Neural crest cell (in vitro differentiated cells): ENCODE measurements at regions not wholly inside any gene's neighbourhood (a gene's known extent, or its start where the extent isn't known, plus 50 kb on each side); places are given as distances from the start of the nearest gene placed in this dataset.
A peak's percentile ranks its signal among the peaks of the same experiment; 100 is the strongest.

Experiments used
- DNase-seq: peaks from one replicate; pipeline ENCODE4 v3.0.0; 2021; ENCODE audit warnings: low read depth, mixed read lengths, low spot score
- H3K27ac Mint-ChIP-seq: one replicate; pipeline ENCODE4 v1.8.0; 2021; ENCODE audit warnings: mild to moderate bottlenecking, mixed read lengths; ENCODE audit not compliant: unreplicated experiment
- H3K27me3 Mint-ChIP-seq: 2 replicates; pipeline ENCODE4 v1.8.0; 2021; ENCODE audit warnings: low read depth, mild to moderate bottlenecking, mixed read lengths
- H3K36me3 Mint-ChIP-seq: 2 replicates; pipeline ENCODE4 v1.8.0; 2021; ENCODE audit warnings: low read depth, mild to moderate bottlenecking, mixed read lengths
- H3K4me1 Mint-ChIP-seq: 2 replicates; pipeline ENCODE4 v1.8.0; 2021; ENCODE audit warnings: mixed read lengths
- H3K4me3 Mint-ChIP-seq: one replicate; pipeline ENCODE4 v1.8.0; 2021; ENCODE audit warnings: mild to moderate bottlenecking, mixed read lengths
- H3K9me3 Mint-ChIP-seq: 2 replicates; pipeline ENCODE4 v1.8.0; 2021; ENCODE audit warnings: mixed read lengths
- TF ChIP-seq, protein P1 (sequence below): fragments of 200-600 bp; sonication (generic); conservative IDR thresholded peaks from 2 replicates; pipeline ENCODE4 v1.5.0; 2021; ENCODE audit warnings: antibody characterized with exemption, mild to moderate bottlenecking

DNA sequence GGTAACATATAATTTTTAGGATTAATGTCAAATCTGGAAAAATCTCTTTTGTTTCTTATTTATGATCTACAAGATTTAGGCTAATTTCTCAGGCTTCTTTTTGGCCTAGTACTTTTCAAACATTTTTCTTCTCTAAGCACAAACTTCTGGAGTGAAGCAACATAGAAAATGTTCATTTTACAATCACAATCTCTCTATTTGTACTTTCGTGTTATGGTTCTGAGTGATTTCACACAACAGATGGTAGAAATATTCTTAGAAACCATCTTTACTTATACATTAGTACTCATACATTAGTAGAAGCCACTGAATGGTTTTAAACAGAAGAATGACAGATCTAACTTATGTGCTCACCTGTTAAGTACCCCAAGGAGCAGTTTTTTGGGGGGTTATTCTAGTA is 106.3 kb upstream of the ANO3 start:
- Mint-ChIP-seq H3K4me1 (no peaks in the 10 kb centered on the region), H3K36me3 (no peaks in the 10 kb centered on the region), H3K27me3 (no peaks in the 10 kb centered on the region), H3K27ac (no peak overlapping the region), H3K9me3 (no peaks in the 10 kb centered on the region), H3K4me3 (no peak overlapping the region)
- TF ChIP-seq, protein P1, sequence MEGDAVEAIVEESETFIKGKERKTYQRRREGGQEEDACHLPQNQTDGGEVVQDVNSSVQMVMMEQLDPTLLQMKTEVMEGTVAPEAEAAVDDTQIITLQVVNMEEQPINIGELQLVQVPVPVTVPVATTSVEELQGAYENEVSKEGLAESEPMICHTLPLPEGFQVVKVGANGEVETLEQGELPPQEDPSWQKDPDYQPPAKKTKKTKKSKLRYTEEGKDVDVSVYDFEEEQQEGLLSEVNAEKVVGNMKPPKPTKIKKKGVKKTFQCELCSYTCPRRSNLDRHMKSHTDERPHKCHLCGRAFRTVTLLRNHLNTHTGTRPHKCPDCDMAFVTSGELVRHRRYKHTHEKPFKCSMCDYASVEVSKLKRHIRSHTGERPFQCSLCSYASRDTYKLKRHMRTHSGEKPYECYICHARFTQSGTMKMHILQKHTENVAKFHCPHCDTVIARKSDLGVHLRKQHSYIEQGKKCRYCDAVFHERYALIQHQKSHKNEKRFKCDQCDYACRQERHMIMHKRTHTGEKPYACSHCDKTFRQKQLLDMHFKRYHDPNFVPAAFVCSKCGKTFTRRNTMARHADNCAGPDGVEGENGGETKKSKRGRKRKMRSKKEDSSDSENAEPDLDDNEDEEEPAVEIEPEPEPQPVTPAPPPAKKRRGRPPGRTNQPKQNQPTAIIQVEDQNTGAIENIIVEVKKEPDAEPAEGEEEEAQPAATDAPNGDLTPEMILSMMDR = no peak
- no peak for DNase-seq

- Mint-ChIP-seq H3K36me3 (no peaks in the 10 kb centered on the region), H3K27ac (no peak overlapping the region), H3K4me1 (no peaks in the 10 kb centered on the region), H3K9me3 (peaks cover 2% of the 10 kb centered on the region), H3K4me3 (no peak overlapping the region), H3K27me3 (no peaks in the 10 kb centered on the region)
- no peak for DNase-seq
- TF ChIP-seq, protein P1 = peak; percentile 67
These were observed 104.6 kb upstream of the ANO3 start for GRCh38 chr11:26227301-26227746.

DNA sequence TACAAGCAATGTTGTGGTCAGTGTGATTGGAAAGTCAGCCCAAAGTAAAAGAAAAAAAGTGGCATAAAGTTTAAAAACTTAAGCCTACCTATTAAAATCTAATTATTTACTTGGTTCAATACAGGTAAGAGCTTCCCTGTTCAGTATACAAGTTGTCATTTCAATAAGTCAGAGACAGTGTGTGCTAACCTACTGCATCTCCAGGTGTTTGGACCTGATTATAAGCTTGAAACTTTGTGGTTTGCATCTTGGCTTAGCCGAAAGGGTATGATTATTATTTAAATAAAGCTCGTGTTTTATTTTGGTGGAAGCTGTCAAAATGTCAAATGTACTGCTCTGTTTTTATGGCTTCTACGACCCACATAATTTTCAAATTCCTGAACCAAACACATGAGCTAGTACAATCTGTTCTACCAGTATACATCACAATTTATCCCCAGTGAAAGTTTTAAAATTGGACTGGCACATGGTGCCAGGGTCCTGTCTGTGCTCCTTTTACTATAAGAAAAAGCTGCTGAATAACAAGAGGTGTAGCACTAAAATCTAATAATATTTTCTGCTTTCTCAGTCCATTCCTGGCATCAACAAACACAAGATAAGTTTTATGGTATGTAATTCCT is 103.9 kb upstream of the ANO3 start:
- no peak for DNase-seq
- H3K4me3 Mint-ChIP-seq = no peak overlapping the region
- H3K27ac Mint-ChIP-seq = no peak overlapping the region
- H3K36me3 Mint-ChIP-seq = no peaks in the 10 kb centered on the region
- TF ChIP-seq, protein P1 = no peak
- peaks cover 2% of the 10 kb centered on the region for H3K9me3 Mint-ChIP-seq
- no peaks in the 10 kb centered on the region for H3K27me3 Mint-ChIP-seq
- no peaks in the 10 kb centered on the region for H3K4me1 Mint-ChIP-seq

DNA sequence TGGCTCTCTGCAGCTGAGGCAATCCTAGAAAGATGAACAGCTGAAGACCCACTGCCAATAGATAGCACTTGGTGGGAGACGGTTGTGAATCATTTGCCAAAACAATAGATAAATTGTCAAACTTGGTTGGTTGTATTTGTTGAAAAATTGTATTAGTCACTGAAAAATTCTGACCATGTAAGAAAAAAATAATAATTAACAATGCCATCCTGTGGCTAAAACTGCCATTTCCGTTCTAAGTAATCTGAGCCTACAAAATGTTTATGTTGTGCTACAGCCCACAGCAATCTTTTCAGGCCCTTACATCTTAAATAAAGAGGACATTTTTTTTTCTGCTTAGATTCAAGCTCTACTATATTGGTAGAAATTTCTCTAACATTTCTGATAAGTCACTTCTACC is 103.2 kb upstream of the ANO3 start:
- H3K4me1 Mint-ChIP-seq = no peaks in the 10 kb centered on the region
- no peak overlapping the region for H3K4me3 Mint-ChIP-seq
- no peaks in the 10 kb centered on the region for H3K27me3 Mint-ChIP-seq
- no peaks in the 10 kb centered on the region for H3K36me3 Mint-ChIP-seq
- no peak overlapping the region for H3K27ac Mint-ChIP-seq
- peaks cover 2% of the 10 kb centered on the region for H3K9me3 Mint-ChIP-seq
- DNase-seq = no peak
- TF ChIP-seq, protein P1 = no peak

- no peak overlapping the region for H3K4me3 Mint-ChIP-seq
- no peak for DNase-seq
- TF ChIP-seq, protein P1 = no peak
- H3K4me1 Mint-ChIP-seq = no peaks in the 10 kb centered on the region
- H3K27ac Mint-ChIP-seq = no peak overlapping the region
- no peaks in the 10 kb centered on the region for H3K36me3 Mint-ChIP-seq
- H3K27me3 Mint-ChIP-seq = no peaks in the 10 kb centered on the region
- peaks cover 2% of the 10 kb centered on the region for H3K9me3 Mint-ChIP-seq
These were observed 102.7 kb upstream of the ANO3 start for GRCh38 chr11:26229257-26229656.
